HG03108 (cell line): ENCODE measurements at regions not wholly inside any gene's neighbourhood (a gene's known extent, or its start where the extent isn't known, plus 50 kb on each side); places are given as distances from the start of the nearest gene placed in this dataset.
"Not testable (repeated sequence)": the region's sequence is repeated elsewhere in the genome, so short reads cannot be mapped to it uniquely, and the experiment has no call there.

Source experiments
- ATAC-seq: cut with Tn5 transposase; IDR thresholded peaks from one replicate; pipeline ENCODE4 v1.9.1; 2021; ENCODE audit warnings: moderate library complexity; ENCODE audit not compliant: unreplicated experiment

DNA sequence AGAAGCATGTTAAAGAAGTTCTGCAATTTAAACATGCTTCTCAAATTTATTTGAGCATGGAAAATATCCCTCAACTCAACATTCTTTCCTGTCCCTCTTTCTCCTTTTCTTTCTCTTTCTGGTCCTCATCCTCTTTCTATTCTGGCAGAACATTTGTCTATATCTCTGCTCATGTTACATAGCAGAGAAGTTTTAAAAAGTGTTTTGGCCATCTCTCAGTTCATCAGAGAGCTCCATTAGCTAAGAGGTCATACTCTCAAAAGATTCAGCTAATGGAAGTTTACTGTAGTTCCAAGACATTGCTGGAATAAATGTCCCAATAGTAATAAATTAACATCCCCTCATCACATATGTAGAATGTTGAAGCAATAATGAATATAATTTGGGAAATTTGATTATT is 53.5 kb downstream of the XCL2 start:
- ATAC-seq: no peak

DNA sequence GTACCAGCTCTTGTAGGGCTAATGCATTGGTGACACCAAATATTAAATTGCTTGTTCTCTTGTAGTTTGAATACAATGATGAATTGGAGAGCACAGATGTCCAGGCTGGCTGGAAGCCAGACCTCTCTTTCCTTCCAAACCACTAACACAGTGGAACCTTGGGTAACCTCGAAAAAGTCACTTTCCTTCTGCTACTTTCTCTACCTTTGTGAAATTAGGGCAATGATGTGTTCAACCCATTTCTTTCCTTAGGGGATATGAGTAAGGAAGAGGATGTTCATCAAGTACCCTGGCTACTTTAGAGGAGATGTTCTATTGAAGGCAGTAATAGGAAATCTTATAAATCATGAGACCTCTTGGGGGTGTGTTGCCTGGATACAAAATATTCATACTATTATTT is 55.7 kb downstream of the XCL2 start:
- ATAC-seq: no peak

GRCh38 chr1:168486820-168487219 is 57.0 kb downstream of the XCL2 start:
- ATAC-seq: not testable (repeated sequence)

DNA sequence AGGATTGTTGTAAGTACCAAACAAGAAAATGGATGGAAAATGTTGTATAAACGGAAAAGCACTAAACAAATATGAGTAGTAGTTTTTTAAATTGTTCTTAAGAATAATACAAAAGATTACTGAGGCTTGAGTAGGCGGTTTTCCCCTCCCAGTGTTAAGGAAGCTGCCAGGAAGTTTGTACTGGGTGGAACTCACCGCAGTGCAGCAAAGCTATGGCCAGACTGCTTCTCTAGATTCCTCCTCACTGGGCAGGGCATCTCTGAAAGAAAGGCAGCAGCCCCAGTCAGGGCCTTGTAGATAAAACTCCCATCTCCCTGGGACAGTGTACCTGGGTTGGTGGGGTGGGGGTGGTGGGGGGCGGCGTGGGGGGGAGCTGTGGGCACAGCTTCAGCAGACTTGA is 58.7 kb downstream of the XCL2 start:
- ATAC-seq: no peak

DNA sequence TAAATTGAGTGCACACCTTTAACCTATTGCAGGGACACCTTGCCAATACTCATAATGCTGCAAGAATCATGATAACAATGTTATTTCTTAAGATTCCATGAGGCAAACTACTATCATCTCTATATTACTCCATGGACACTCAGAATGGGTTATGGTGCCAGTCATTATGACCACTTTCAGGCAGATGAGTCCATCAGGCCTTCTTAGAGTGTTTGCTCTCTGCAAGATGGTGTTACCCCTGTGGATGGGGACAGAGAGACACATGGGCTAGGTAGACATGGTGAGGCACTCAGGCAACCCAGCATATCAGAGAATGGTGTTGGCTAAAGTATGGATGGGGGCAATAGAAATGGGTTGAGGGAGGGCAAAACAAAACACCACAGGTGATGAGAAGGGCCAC is 59.7 kb downstream of the XCL2 start:
- ATAC-seq: no peak

DNA sequence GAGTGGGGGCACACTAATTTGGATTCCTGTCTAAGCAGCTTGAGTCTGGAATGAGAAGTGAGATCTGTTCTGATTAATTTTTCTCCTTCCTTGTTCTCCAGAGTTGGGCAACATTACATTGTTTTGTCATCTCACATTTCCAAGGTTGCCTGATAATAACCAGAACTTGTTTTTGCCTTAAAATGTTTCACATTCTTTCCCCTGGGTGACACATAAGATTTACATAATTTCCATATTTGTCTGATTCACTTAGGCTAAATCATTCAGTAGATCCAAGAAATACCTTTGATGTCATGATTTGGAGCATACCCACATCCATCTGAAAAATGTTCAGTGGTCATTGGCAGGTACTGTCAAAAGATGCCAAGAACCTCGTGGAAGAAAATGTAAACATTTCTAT is 60.3 kb downstream of the XCL2 start:
- ATAC-seq: no peak

DNA sequence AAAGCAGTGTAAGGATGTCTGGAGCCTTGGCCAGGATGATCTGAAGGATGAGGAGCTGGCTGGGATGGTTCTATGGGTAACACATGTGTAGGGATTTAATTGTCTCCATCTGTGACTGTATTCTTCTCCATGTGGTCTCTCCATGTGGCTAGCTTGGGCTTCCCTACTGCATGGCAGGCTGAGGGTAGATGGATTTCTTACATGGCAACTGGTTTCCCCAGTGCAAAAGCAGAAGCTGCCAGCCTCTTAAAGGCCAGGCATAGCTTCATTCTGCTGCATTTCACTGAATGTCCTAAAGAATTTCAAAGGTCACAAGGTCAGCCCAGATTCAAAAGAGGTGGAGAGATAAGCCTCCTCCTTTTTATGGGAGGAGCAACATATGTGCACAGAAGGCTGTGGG is 61.7 kb downstream of the XCL2 start:
- no peak for ATAC-seq

GRCh38 chr1:168481586-168481985 is 62.2 kb downstream of the XCL2 start:
- ATAC-seq: no peak

GRCh38 chr1:168480997-168481396 is 62.8 kb downstream of the XCL2 start:
- ATAC-seq: no peak

- no peak for ATAC-seq
These were observed 66.0 kb downstream of the XCL2 start for GRCh38 chr1:168477792-168478191.

DNA sequence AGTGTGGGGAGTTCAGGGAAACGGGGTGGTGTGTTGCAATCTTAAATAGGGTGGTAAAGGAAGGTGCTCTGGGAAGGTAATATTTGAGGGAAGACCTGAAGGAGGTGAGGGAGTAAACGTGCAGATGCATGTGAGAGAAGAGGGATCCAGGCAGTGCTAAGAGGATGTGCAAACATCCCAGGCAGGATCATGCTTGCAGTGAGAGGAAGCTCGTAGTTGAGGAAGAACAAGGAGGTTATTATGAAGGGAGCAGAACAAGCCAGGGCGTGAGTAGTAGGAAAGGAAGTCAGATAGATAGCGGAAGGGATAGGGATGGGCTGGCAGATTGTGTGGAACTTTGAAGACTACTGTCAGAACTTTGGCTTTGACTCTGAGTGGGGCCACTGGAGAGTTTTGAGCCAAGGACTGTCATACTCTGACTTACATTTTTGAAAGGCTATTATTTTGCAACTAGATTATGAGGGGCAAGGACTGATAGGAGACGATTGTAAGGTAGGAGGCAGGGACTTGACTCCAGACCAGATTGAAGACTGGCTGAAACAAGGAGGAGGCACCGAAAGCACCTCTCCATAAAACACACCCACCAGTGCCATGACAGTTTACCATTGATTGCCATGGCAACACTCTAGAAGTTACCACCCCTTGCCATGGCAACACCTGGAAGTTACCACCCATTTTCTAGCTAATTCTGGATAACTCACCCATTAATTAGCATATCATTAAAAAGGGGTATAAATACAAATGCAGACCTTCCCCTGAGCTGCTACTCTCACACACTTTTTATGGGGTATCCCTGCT is 67.0 kb downstream of the XCL2 start:
- ATAC-seq: no peak

DNA sequence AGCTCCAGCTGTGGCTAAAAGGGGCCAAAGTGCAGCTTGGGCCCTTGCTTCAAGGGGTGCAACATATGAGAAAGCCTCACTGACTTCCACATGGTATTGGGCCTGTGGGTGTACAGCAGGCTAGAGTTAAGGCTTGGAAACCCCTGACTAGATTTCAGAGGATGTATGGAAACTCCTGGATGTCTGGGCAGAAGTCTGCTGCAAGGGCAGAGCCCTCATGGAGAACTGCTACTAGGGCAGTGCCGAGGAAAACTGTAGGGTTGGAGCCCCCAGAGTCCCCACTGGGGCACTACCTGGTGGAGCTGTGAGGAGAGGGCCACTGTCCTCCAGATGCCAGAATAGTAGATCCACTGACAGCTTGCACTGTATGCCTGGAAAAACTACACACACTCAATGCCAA is 69.5 kb downstream of the XCL2 start:
- no peak for ATAC-seq

DNA sequence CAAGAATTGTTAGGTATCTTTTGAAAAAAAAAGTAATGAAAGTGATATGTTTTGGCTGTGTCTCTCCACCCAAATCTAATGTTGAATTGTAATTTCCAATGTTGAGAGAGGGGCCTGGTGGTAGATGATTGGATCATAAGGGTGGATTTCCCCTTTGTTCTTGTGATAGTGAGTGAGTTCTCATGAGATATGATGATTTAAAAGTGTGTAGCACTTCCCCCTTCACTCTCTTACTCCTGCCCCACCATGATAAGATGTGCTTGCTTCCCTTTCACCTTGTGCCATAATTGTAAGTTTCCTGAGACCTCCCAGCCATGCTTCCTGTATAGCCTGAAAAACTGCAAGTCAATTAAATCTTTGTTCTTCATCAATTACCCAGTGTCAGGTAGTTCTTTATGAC is 70.7 kb downstream of the XCL2 start:
- no peak for ATAC-seq

DNA sequence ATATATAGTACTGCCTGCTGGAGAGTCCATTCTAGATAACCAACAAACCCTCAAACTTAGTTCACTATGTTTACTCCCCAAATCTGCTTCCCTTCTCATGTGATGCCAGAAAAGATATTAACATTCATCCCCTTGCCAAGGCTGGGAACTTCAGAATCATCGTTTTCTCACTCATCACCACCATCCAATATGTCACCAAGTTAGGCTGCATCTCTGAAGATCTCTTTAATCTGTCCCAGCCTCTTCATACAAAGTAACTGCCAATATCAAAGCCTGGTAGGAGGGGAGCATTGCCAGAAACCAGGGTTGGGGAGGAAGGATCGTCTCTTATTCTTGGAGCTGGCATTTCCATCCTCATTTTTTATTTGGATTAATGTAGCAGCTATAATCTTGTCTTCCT is 71.6 kb downstream of the XCL2 start:
- no peak for ATAC-seq

GRCh38 chr1:168470901-168471431 is 72.8 kb downstream of the XCL2 start:
- no peak for ATAC-seq

- no peak for ATAC-seq
These were observed 74.1 kb downstream of the XCL2 start for GRCh38 chr1:168469690-168470089.

GRCh38 chr1:168468822-168469221 is 75.0 kb downstream of the XCL2 start:
- no peak for ATAC-seq

- ATAC-seq: no peak
These were observed 75.6 kb downstream of the XCL2 start for GRCh38 chr1:168468042-168468809.

GRCh38 chr1:168467452-168467851 is 76.3 kb downstream of the XCL2 start:
- ATAC-seq: peak; percentile 37

GRCh38 chr1:168466714-168467131 is 77.1 kb downstream of the XCL2 start:
- peak; percentile 42 for ATAC-seq

GRCh38 chr1:168466092-168466713 is 77.6 kb downstream of the XCL2 start:
- peak; percentile 45 for ATAC-seq

DNA sequence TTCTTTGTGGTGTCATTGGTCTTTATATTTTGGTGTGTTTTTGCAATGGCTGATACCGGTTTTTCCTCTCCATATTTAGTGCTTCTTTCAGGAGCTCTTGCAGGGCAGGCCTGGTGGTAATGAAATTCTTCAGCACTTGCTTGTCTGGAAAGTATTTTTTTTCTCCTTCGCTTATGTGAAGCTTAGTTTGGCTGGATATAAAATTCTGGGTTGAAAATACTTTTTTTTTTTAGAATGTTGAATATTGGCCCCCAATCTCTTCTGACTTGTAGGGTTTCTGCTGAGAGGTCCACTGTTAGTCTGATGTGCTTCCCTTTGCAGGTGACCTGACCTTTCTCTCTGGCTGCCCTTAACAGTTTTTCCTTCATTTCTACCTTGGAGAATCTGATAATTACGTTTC is 82.7 kb downstream of the XCL2 start:
- not testable (repeated sequence) for ATAC-seq
